Dermis microvascular lymphatic vessel endothelial cell (primary cell): ENCODE measurements at regions not wholly inside any gene's neighbourhood (a gene's known extent, or its start where the extent isn't known, plus 50 kb on each side); places are given as distances from the start of the nearest gene placed in this dataset.
"Not testable (repeated sequence)": the region's sequence is repeated elsewhere in the genome, so short reads cannot be mapped to it uniquely, and the experiment has no call there.

ENCODE experiments used
- DNase-seq, 2 donors: peaks; one replicate each; pipeline versions ENCODE4 v3.0.0 to v3.0.0-alpha.2; 2010; ENCODE audit warnings: low read depth in 2 of 2

- DNase-seq, result peak in 1 of 2 donors; percentile 47
Observed at GRCh38 chr11:69948256-69949141, 129.3 kb upstream of the FGF3 start.

GRCh38 chr11:69949327-69949726 is 128.8 kb upstream of the ANO1 start:
- peak in 1 of 2 donors; percentile 80 for DNase-seq

- DNase-seq, result peak in 1 of 2 donors; percentile 40
Observed at GRCh38 chr11:69950120-69950519, 128.0 kb upstream of the ANO1 start.

- DNase-seq, result no peak
Observed at GRCh38 chr11:69950621-69951020, 127.5 kb upstream of the ANO1 start.

- no peak for DNase-seq
Observed at GRCh38 chr11:69951821-69952220, 126.3 kb upstream of the ANO1 start.

GRCh38 chr11:69952229-69952975 is 125.7 kb upstream of the ANO1 start:
- not testable (repeated sequence) for DNase-seq

GRCh38 chr11:69953356-69953755 is 124.8 kb upstream of the ANO1 start:
- DNase-seq, result no peak

- no peak for DNase-seq
Observed at GRCh38 chr11:69954756-69955155, 123.4 kb upstream of the ANO1 start.

- no peak for DNase-seq
Observed at GRCh38 chr11:69956669-69957190, 121.4 kb upstream of the ANO1 start.

- DNase-seq, result no peak
Observed at GRCh38 chr11:69957849-69958248, 120.3 kb upstream of the ANO1 start.

GRCh38 chr11:69958308-69958707 is 119.8 kb upstream of the ANO1 start:
- no peak for DNase-seq

GRCh38 chr11:69959461-69959860 is 118.7 kb upstream of the ANO1 start:
- no peak for DNase-seq

GRCh38 chr11:69961738-69962137 is 116.4 kb upstream of the ANO1 start:
- no peak for DNase-seq

GRCh38 chr11:69962152-69962551 is 116.0 kb upstream of the ANO1 start:
- DNase-seq, result peak in 1 of 2 donors; percentile 74

- DNase-seq, result no peak
Observed at GRCh38 chr11:69963533-69964246, 114.4 kb upstream of the ANO1 start.

GRCh38 chr11:69964247-69964643 is 113.9 kb upstream of the ANO1 start:
- no peak for DNase-seq

GRCh38 chr11:69965821-69966582 is 112.1 kb upstream of the ANO1 start:
- no peak for DNase-seq

- DNase-seq, result no peak
Observed at GRCh38 chr11:69966583-69966835, 111.6 kb upstream of the ANO1 start.

- no peak for DNase-seq
Observed at GRCh38 chr11:69966910-69967483, 111.1 kb upstream of the ANO1 start.

- DNase-seq, result no peak
Observed at GRCh38 chr11:69967484-69967883, 110.6 kb upstream of the ANO1 start.
